ENCODE measurements at regions not wholly inside any gene's neighbourhood (a gene's known extent, or its start where the extent isn't known, plus 50 kb on each side); places are given as distances from the start of the nearest gene placed in this dataset.

GRCh38 chr11:11155962-11156815, 196.9 kb downstream of the CSNK2A3 start:
- TF ChIP-seq POLR2AphosphoS5 (IDR thresholded peaks at IDR 0.05; ENCODE audit: insufficient read depth in 1 of 2, low read depth in 1 of 2) (no peak), CTCF (IDR thresholded peaks at IDR 0.05) (no peak), POLR2A (IDR thresholded peaks at IDR 0.05) (no peak)

Measured in vagina (tissue), 2 donors.